Caco-2 (cell line): ENCODE measurements at regions not wholly inside any gene's neighbourhood (a gene's known extent, or its start where the extent isn't known, plus 50 kb on each side); places are given as distances from the start of the nearest gene placed in this dataset.

Source experiments
- BruUV-seq: library from RNA; stranded (reverse); fragments of 400-500 nt; replicated peaks from 2 replicates; lab custom pipeline; 2021; lab: Mats Ljungman, UMichigan
- CTCF ChIA-PET: fragments of 300-600 bp; sonication (Branson Sonifier 250); formaldehyde crosslinking; loops from one replicate; lab custom pipeline; 2022; ENCODE audit warnings: antibody characterized with exemption; lab: Charles Lee
- POLR2A ChIA-PET: fragments of 300-600 bp; sonication (Branson Sonifier 250); formaldehyde crosslinking; loops from one replicate; lab custom pipeline; 2022; ENCODE audit warnings: antibody characterized with exemption; lab: Charles Lee
- DNase-seq, 2 experiments: peaks; one replicate each; pipeline versions ENCODE4 v3.0.0 to v3.0.0-alpha.2; 2020 to 2022
- H3K27me3 ChIP-seq: replicated peaks from 2 replicates; pipeline ENCODE4 v1.6.0; 2011; ENCODE audit warnings: low read length; ENCODE audit not compliant: control insufficient read depth, insufficient read depth
- H3K36me3 ChIP-seq: 2 replicates; pipeline ENCODE4 v1.5.1; 2011; ENCODE audit warnings: low read length; ENCODE audit not compliant: control insufficient read depth, insufficient read depth
- H3K4me1 ChIP-seq: fragments of 250-450 bp; sonication (Bioruptor Pico); 2 replicates; pipeline ENCODE4 v1.5.1; 2020; ENCODE audit warnings: mild to moderate bottlenecking
- H3K4me3 ChIP-seq: 2 replicates; pipeline ENCODE4 v1.5.1; 2011; ENCODE audit warnings: low read depth, mild to moderate bottlenecking, control low read depth, low read length
- H3K9me3 ChIP-seq: fragments of 250-450 bp; sonication (Bioruptor Pico); 2 replicates; pipeline ENCODE4 v1.5.1; 2020; ENCODE audit warnings: mild to moderate bottlenecking, moderate library complexity
- H3K27ac Mint-ChIP-seq: one replicate; pipeline ENCODE4 v1.8.0; 2022; ENCODE audit warnings: mixed read lengths; ENCODE audit not compliant: unreplicated experiment
- H3K27me3 Mint-ChIP-seq: one replicate; pipeline ENCODE4 v1.8.0; 2022; ENCODE audit warnings: mixed read lengths; ENCODE audit not compliant: insufficient read depth, unreplicated experiment
- H3K36me3 Mint-ChIP-seq: one replicate; pipeline ENCODE4 v1.8.0; 2022; ENCODE audit warnings: mild to moderate bottlenecking, mixed read lengths; ENCODE audit not compliant: insufficient read depth, unreplicated experiment
- H3K4me1 Mint-ChIP-seq: one replicate; pipeline ENCODE4 v1.8.0; 2022; ENCODE audit warnings: low read depth, mixed read lengths; ENCODE audit not compliant: unreplicated experiment
- H3K4me3 Mint-ChIP-seq: one replicate; pipeline ENCODE4 v1.8.0; 2022; ENCODE audit warnings: mild to moderate bottlenecking, moderate library complexity, mixed read lengths; ENCODE audit not compliant: unreplicated experiment
- H3K9me3 Mint-ChIP-seq: one replicate; pipeline ENCODE4 v1.8.0; 2022; ENCODE audit warnings: mixed read lengths; ENCODE audit not compliant: unreplicated experiment
- CTCF ChIP-seq, 2 experiments: fragments of 200-600 bp in 1 of 2; IDR thresholded peaks; 1 replicate in 1 of 2; 2 replicates in 1 of 2; pipeline versions ENCODE4 v1.5.1 to v1.8.0; 2011 to 2022; ENCODE audit warnings: antibody characterized with exemption in 1 of 2, control low read depth in 1 of 2, inconsistent platforms in 1 of 2, low read depth in 1 of 2, low read length in 1 of 2, mild to moderate bottlenecking in 1 of 2, moderate library complexity in 1 of 2; ENCODE audit not compliant: insufficient read depth in 1 of 2, severe bottlenecking in 1 of 2, unreplicated experiment in 1 of 2
- intact Hi-C: fragments of 100-400 bp; cut with micrococcal nuclease; formaldehyde crosslinking; loops from one replicate; pipeline ENCODE4 v1.10.0; 2022; ENCODE audit not compliant: unreplicated experiment

DNA sequence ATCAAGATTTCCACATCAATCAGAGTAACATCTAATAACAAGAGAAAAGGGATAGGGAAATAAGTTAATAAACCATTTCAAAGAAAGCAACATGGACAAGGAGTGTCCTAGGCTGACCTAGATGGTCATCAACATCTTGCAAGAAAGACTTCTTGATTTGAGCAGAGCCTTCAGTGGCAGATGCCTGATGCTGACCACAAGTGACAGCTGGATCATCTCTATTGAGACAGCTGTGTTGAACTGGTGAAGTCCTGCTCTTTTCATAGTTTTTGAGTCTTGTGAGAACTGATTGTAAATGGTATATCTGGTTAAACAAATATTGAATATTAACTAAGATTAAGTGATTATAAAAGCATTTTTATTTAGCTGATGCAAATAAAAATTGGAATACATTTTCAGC is 1083.6 kb upstream of the LRFN5 start:
- no peaks in the 10 kb centered on the region for H3K36me3 ChIP-seq
- BruUV-seq = no TSS peak
- no peaks in the 10 kb centered on the region for H3K9me3 Mint-ChIP-seq
- H3K36me3 Mint-ChIP-seq = no peaks in the 10 kb centered on the region
- no peaks in the 10 kb centered on the region for H3K4me1 ChIP-seq
- H3K27me3 ChIP-seq = no peaks in the 10 kb centered on the region
- H3K4me1 Mint-ChIP-seq = no peaks in the 10 kb centered on the region
- H3K27ac Mint-ChIP-seq = no peak overlapping the region
- ChIA-PET POLR2A (no interaction called here), CTCF (no interaction called here)
- no peak for DNase-seq
- no peaks in the 10 kb centered on the region for H3K9me3 ChIP-seq
- no peaks in the 10 kb centered on the region for H3K27me3 Mint-ChIP-seq
- intact Hi-C loops = no loop called here
- no peak overlapping the region for H3K4me3 Mint-ChIP-seq
- H3K4me3 ChIP-seq = no peak overlapping the region
- no peak for TF ChIP-seq CTCF (IDR thresholded peaks at IDR 0.05; ENCODE audit: insufficient read depth in 1 of 2, low read depth in 1 of 2, low read length in 1 of 2, severe bottlenecking in 1 of 2, unreplicated experiment in 1 of 2)

DNA sequence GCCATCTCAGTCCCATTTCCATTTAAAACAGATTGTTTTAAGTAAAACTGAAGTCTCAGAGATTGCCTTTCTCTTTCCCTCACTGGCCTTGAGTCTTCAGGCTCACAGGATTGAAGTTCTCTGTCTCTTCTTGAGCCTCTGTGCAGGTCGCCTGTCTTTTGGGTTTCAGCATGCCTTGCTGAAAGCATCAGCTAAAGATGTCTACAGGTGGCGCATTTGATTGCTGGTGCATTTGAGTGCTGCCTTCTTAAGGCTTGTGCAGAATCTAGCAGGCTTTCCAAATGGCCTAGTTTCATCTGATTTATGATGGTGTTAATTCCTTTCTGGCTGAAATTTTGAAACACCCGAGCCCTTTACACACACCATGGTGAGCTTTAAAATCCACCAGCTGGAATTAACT is 1062.2 kb upstream of the FBXO33 start:
- no peaks in the 10 kb centered on the region for H3K27me3 ChIP-seq
- H3K4me1 ChIP-seq = no peaks in the 10 kb centered on the region
- intact Hi-C loops = no loop called here
- H3K9me3 ChIP-seq = no peaks in the 10 kb centered on the region
- no peaks in the 10 kb centered on the region for H3K4me1 Mint-ChIP-seq
- H3K4me3 ChIP-seq = no peak overlapping the region
- no peak for DNase-seq
- no TSS peak for BruUV-seq
- H3K36me3 Mint-ChIP-seq = no peaks in the 10 kb centered on the region
- H3K9me3 Mint-ChIP-seq = peaks cover 13% of the 10 kb centered on the region
- no peak overlapping the region for H3K27ac Mint-ChIP-seq
- CTCF ChIA-PET = no interaction called here
- no peak for TF ChIP-seq CTCF (IDR thresholded peaks at IDR 0.05; ENCODE audit: insufficient read depth in 1 of 2, low read depth in 1 of 2, low read length in 1 of 2, severe bottlenecking in 1 of 2, unreplicated experiment in 1 of 2)
- no peak overlapping the region for H3K4me3 Mint-ChIP-seq
- H3K36me3 ChIP-seq = no peaks in the 10 kb centered on the region
- H3K27me3 Mint-ChIP-seq = no peaks in the 10 kb centered on the region
- POLR2A ChIA-PET = no interaction called here

DNA sequence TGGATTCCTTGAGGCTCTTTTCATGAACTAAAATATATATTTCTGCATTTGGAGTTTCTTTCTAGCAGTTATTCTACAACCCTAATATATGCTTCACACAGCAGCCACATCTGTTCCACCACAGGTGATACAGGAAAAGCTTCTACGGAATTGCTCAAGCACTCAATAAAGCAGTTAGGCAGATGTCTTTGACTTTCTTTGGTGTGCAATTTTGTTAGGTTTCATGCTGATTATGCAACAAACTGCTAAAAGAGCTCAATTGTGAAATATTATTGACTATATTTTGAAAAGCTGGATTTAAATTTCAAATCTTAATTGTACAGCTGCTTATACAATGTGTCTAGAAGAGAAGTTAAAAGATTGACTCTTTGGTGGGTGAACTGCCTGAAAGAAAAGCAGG is 1055.6 kb upstream of the FBXO33 start:
- Histone ChIP-seq H3K4me1 (peaks cover 12% of the 10 kb centered on the region), H3K36me3 (no peaks in the 10 kb centered on the region), H3K9me3 (no peaks in the 10 kb centered on the region; the same call in 1 of the 2 replicates), H3K27me3 (no peaks in the 10 kb centered on the region), H3K4me3 (no peak overlapping the region)
- H3K4me1 Mint-ChIP-seq = no peaks in the 10 kb centered on the region
- DNase-seq = no peak
- intact Hi-C loops = loop anchor here (5.0 kb wide), 1 partner anchor 501 kb away; no protein-coding TSS in a partner anchor
- POLR2A ChIA-PET = no interaction called here
- CTCF ChIA-PET = no interaction called here
- peaks cover 13% of the 10 kb centered on the region for H3K9me3 Mint-ChIP-seq
- no TSS peak for BruUV-seq
- H3K4me3 Mint-ChIP-seq = no peak overlapping the region
- H3K36me3 Mint-ChIP-seq = no peaks in the 10 kb centered on the region
- H3K27me3 Mint-ChIP-seq = no peaks in the 10 kb centered on the region
- no peak overlapping the region for H3K27ac Mint-ChIP-seq
- TF ChIP-seq CTCF (IDR thresholded peaks at IDR 0.05; ENCODE audit: insufficient read depth in 1 of 2, low read depth in 1 of 2, low read length in 1 of 2, severe bottlenecking in 1 of 2, unreplicated experiment in 1 of 2) = no peak
